Transverse colon (tissue), 3 donors: ENCODE measurements at regions not wholly inside any gene's neighbourhood (a gene's known extent, or its start where the extent isn't known, plus 50 kb on each side); places are given as distances from the start of the nearest gene placed in this dataset.
"Not testable (repeated sequence)": the region's sequence is repeated elsewhere in the genome, so short reads cannot be mapped to it uniquely, and the experiment has no call there.

Source experiments
- EP300 ChIP-seq: sonication (generic); formaldehyde crosslinking; IDR thresholded peaks from one replicate; pipeline ENCODE4 v1.6.1; 2017; ENCODE audit warnings: antibody characterized with exemption, low read depth
- TF ChIP-seq, protein P1 (sequence below), 5 experiments: fragments of 200-600 bp in 3 of 5; fragments of 450-650 bp in 2 of 5; sonication (generic) in 3 of 5; IDR thresholded peaks; 1 replicate in 2 of 5; 2 replicates in 3 of 5; pipeline ENCODE4 v1.5.1; 2016 to 2017; ENCODE audit warnings: antibody characterized with exemption in 5 of 5, inconsistent platforms in 3 of 5, mild to moderate bottlenecking in 2 of 5, moderate library complexity in 1 of 5

DNA sequence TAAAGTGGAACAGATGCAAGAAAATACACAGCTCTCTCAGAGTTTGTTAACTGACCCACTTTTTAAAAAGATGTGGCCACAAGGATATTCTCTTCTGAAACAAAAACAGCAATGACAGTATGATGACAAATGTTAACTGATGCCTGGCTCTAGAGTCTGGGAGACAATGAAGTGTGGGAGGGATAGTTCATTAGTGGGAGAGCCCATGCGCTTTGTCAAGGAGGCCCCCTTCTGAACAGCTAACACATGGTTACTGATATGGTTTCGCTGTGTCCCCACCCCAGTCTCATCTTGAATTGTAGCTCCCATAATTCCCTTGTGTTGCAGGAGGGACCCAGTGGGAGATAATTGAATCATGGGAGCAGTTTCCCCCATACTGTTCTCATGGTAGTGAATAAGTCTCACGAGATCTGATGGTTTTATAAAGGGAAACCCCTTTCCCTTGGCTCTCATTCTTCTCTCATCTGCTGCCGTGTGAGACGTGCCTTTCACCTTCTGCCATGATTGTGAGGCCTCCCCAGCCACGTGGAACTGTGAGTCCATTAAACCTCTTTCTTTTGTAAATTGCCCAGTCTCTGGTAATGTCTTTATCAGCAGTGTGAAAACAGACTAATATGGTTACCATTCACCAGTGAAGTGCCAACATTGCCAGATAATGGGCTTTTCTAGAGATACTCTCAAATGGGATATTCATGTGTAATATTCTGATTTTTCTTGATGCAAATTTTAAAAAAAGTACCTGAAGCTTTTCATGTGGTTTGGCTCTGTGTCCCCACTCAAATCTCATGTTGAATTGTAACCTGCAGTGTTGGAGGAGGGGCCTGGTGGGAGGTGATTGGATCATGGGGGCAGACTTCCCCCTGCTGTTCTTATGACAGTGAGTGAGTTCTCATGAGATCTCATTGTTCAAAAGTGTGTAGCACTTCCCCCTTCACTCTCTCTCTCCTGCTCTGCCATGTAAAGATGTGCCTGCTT, 435.8 kb downstream of the SHISA9 start:
- not testable (repeated sequence) for TF ChIP-seq EP300
- TF ChIP-seq, protein P1, sequence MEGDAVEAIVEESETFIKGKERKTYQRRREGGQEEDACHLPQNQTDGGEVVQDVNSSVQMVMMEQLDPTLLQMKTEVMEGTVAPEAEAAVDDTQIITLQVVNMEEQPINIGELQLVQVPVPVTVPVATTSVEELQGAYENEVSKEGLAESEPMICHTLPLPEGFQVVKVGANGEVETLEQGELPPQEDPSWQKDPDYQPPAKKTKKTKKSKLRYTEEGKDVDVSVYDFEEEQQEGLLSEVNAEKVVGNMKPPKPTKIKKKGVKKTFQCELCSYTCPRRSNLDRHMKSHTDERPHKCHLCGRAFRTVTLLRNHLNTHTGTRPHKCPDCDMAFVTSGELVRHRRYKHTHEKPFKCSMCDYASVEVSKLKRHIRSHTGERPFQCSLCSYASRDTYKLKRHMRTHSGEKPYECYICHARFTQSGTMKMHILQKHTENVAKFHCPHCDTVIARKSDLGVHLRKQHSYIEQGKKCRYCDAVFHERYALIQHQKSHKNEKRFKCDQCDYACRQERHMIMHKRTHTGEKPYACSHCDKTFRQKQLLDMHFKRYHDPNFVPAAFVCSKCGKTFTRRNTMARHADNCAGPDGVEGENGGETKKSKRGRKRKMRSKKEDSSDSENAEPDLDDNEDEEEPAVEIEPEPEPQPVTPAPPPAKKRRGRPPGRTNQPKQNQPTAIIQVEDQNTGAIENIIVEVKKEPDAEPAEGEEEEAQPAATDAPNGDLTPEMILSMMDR (IDR thresholded peaks at IDR 0.05): not testable (repeated sequence)
